WTC11 (cell line): ENCODE measurements at regions not wholly inside any gene's neighbourhood (a gene's known extent, or its start where the extent isn't known, plus 50 kb on each side); places are given as distances from the start of the nearest gene placed in this dataset.

Experiments used
- ATAC-seq: fragments of 200-7000 bp; cut with Tn5 transposase; 2 replicates; pipeline ENCODE4 v1.10.0; 2021; ENCODE audit warnings: mild to moderate bottlenecking, moderate library complexity
- CTCF ChIA-PET: fragments of 300-600 bp; sonication (Branson Sonifier 250); formaldehyde crosslinking; loops from one replicate; lab custom pipeline; 2021; ENCODE audit warnings: antibody characterized with exemption; lab: Charles Lee
- POLR2A ChIA-PET: fragments of 350-600 bp; sonication (Branson Sonifier 250); formaldehyde crosslinking; loops from one replicate; lab custom pipeline; 2021; ENCODE audit warnings: antibody characterized with exemption; lab: Charles Lee
- DNase-seq: peaks from one replicate; pipeline ENCODE4 v3.0.0; 2021; ENCODE audit warnings: low spot score
- H3K27ac Mint-ChIP-seq: 2 replicates; pipeline ENCODE4 v1.8.0; 2021; ENCODE audit warnings: mixed read lengths
- H3K27me3 Mint-ChIP-seq: 2 replicates; pipeline ENCODE4 v1.8.0; 2021; ENCODE audit warnings: low read depth, mild to moderate bottlenecking, moderate library complexity, mixed read lengths
- H3K36me3 Mint-ChIP-seq: 2 replicates; pipeline ENCODE4 v1.8.0; 2021; ENCODE audit warnings: mixed read lengths
- H3K4me1 Mint-ChIP-seq: 2 replicates; pipeline ENCODE4 v1.8.0; 2022; ENCODE audit warnings: mixed read lengths
- H3K4me3 Mint-ChIP-seq: 2 replicates; pipeline ENCODE4 v1.8.0; 2021; ENCODE audit warnings: mild to moderate bottlenecking, moderate library complexity, mixed read lengths
- H3K9me3 Mint-ChIP-seq: 2 replicates; pipeline ENCODE4 v1.8.0; 2021; ENCODE audit warnings: mixed read lengths
- ATF1 ChIP-seq: sonication (generic); formaldehyde crosslinking; IDR thresholded peaks from 2 replicates; pipeline ENCODE4 v1.8.1; 2023; ENCODE audit warnings: mild to moderate bottlenecking, moderate library complexity, missing genetic modification reagents
- CBFB ChIP-seq: sonication (generic); formaldehyde crosslinking; IDR thresholded peaks from 2 replicates; pipeline ENCODE4 v1.8.1; 2022; ENCODE audit warnings: mild to moderate bottlenecking, low read depth, missing genetic modification reagents
- ELF4 ChIP-seq: sonication (generic); formaldehyde crosslinking; IDR thresholded peaks from 2 replicates; pipeline ENCODE4 v1.8.1; 2022; ENCODE audit warnings: low read depth, mild to moderate bottlenecking, moderate library complexity, missing genetic modification reagents
- JAZF1 ChIP-seq: fragments of 250-450 bp; sonication (Bioruptor Pico); IDR thresholded peaks from 2 replicates; pipeline ENCODE4 v1.9.0; 2021; ENCODE audit warnings: moderate library complexity, mild to moderate bottlenecking, inconsistent platforms
- NFE2L1 ChIP-seq: sonication (generic); formaldehyde crosslinking; IDR thresholded peaks from 2 replicates; pipeline ENCODE4 v1.8.1; 2023; ENCODE audit warnings: missing genetic modification reagents
- PRRX2 ChIP-seq: fragments of 250-450 bp; sonication (Bioruptor Pico); IDR thresholded peaks from 2 replicates; pipeline ENCODE4 v1.8.0; 2021; ENCODE audit warnings: mild to moderate bottlenecking
- RORB ChIP-seq: fragments of 250-450 bp; sonication (Bioruptor Pico); IDR thresholded peaks from 2 replicates; pipeline ENCODE4 v1.9.0; 2021; ENCODE audit warnings: mild to moderate bottlenecking
- SMAD3 ChIP-seq: sonication (generic); formaldehyde crosslinking; IDR thresholded peaks from 2 replicates; pipeline ENCODE4 v1.8.0; 2022; ENCODE audit warnings: missing genetic modification reagents, mild to moderate bottlenecking, borderline replicate concordance
- ZNF396 ChIP-seq: fragments of 250-450 bp; sonication (Bioruptor Pico); IDR thresholded peaks from 2 replicates; pipeline ENCODE4 v1.8.0; 2021; ENCODE audit warnings: mild to moderate bottlenecking, moderate library complexity, borderline replicate concordance
- ZNF423 ChIP-seq: fragments of 250-450 bp; sonication (Bioruptor Pico); IDR thresholded peaks from 2 replicates; pipeline ENCODE4 v2.1.2; 2022; ENCODE audit warnings: mild to moderate bottlenecking, moderate library complexity
- TF ChIP-seq, protein P1 (sequence below): sonication (generic); formaldehyde crosslinking; IDR thresholded peaks from 2 replicates; pipeline ENCODE4 v1.8.0; 2023; ENCODE audit warnings: missing genetic modification reagents, mild to moderate bottlenecking, borderline replicate concordance
- TF ChIP-seq, protein P2 (sequence below): sonication (generic); formaldehyde crosslinking; conservative IDR thresholded peaks from 2 replicates; pipeline ENCODE4 v1.8.1; 2023; ENCODE audit warnings: mild to moderate bottlenecking, low read depth, missing genetic modification reagents, moderate library complexity
- TF ChIP-seq, protein P3 (sequence below): sonication (generic); formaldehyde crosslinking; IDR thresholded peaks from 2 replicates; pipeline ENCODE4 v1.8.1; 2022; ENCODE audit warnings: low read depth, missing genetic modification reagents, borderline replicate concordance
- TF ChIP-seq, protein P4 (sequence below): sonication (generic); formaldehyde crosslinking; IDR thresholded peaks from 2 replicates; pipeline ENCODE4 v1.8.1; 2022; ENCODE audit warnings: low read depth, mild to moderate bottlenecking, moderate library complexity, missing genetic modification reagents, borderline replicate concordance
- TF ChIP-seq, protein P5 (sequence below): sonication (generic); formaldehyde crosslinking; IDR thresholded peaks from 2 replicates; pipeline ENCODE4 v1.8.0; 2022; ENCODE audit warnings: mild to moderate bottlenecking, missing genetic modification reagents
- TF ChIP-seq, protein P6 (sequence below): fragments of 250-450 bp; sonication (Bioruptor Pico); IDR thresholded peaks from 2 replicates; pipeline ENCODE4 v1.8.0; 2021; ENCODE audit warnings: mild to moderate bottlenecking

DNA sequence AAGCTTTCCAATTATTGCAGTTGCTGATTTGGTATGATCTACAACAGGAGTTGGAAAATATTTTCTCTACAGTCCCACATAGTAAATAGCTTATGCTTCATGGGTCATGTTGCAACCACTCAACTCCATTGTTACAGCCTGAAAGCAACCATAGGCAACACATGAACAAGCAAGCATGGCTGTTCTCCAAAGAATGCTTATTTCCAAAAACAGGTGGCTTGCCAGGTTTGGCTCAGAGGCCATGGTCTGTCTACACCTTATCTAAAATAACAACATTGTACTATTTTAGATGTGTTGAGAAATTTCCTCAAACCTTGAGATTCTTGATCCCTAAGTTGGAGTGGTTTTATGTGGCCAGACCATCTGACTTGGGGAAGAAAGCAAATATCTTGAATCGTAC, 153.9 kb upstream of the MPPED2 start (continued):
- TF ChIP-seq, protein P1, sequence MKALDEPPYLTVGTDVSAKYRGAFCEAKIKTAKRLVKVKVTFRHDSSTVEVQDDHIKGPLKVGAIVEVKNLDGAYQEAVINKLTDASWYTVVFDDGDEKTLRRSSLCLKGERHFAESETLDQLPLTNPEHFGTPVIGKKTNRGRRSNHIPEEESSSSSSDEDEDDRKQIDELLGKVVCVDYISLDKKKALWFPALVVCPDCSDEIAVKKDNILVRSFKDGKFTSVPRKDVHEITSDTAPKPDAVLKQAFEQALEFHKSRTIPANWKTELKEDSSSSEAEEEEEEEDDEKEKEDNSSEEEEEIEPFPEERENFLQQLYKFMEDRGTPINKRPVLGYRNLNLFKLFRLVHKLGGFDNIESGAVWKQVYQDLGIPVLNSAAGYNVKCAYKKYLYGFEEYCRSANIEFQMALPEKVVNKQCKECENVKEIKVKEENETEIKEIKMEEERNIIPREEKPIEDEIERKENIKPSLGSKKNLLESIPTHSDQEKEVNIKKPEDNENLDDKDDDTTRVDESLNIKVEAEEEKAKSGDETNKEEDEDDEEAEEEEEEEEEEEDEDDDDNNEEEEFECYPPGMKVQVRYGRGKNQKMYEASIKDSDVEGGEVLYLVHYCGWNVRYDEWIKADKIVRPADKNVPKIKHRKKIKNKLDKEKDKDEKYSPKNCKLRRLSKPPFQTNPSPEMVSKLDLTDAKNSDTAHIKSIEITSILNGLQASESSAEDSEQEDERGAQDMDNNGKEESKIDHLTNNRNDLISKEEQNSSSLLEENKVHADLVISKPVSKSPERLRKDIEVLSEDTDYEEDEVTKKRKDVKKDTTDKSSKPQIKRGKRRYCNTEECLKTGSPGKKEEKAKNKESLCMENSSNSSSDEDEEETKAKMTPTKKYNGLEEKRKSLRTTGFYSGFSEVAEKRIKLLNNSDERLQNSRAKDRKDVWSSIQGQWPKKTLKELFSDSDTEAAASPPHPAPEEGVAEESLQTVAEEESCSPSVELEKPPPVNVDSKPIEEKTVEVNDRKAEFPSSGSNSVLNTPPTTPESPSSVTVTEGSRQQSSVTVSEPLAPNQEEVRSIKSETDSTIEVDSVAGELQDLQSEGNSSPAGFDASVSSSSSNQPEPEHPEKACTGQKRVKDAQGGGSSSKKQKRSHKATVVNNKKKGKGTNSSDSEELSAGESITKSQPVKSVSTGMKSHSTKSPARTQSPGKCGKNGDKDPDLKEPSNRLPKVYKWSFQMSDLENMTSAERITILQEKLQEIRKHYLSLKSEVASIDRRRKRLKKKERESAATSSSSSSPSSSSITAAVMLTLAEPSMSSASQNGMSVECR: no peak
- TF ChIP-seq SMAD3 (no peak), ZNF396 (CRISPR knock-in tag) (no peak)
- TF ChIP-seq, protein P2, sequence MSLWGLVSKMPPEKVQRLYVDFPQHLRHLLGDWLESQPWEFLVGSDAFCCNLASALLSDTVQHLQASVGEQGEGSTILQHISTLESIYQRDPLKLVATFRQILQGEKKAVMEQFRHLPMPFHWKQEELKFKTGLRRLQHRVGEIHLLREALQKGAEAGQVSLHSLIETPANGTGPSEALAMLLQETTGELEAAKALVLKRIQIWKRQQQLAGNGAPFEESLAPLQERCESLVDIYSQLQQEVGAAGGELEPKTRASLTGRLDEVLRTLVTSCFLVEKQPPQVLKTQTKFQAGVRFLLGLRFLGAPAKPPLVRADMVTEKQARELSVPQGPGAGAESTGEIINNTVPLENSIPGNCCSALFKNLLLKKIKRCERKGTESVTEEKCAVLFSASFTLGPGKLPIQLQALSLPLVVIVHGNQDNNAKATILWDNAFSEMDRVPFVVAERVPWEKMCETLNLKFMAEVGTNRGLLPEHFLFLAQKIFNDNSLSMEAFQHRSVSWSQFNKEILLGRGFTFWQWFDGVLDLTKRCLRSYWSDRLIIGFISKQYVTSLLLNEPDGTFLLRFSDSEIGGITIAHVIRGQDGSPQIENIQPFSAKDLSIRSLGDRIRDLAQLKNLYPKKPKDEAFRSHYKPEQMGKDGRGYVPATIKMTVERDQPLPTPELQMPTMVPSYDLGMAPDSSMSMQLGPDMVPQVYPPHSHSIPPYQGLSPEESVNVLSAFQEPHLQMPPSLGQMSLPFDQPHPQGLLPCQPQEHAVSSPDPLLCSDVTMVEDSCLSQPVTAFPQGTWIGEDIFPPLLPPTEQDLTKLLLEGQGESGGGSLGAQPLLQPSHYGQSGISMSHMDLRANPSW: no peak

DNA sequence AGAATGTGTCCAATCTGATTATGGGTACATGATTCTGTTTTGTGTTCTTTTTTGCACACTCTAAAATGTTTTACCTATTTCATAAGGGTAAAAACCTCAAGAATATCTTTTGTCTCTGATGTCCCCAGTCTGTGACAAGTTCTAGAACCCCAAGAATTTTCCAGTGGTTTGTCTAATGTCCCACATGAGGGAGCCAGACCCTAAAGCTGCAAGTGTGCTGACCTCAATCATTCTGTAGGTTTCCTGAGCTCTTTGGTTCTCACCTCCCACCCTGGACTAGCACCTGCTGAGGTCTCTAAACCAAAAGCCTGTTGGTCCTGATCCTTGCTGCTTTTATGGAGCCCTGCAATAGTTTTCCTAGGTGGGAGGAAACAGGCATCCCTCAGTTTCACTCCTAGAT, 149.8 kb upstream of the MPPED2 start:
- H3K27me3 Mint-ChIP-seq: no peaks in the 10 kb centered on the region
- H3K27ac Mint-ChIP-seq: no peak overlapping the region
- no peaks in the 10 kb centered on the region for H3K4me1 Mint-ChIP-seq
- ATAC-seq: peak; percentile 50; the same call in 1 of the 2 replicates
- POLR2A ChIA-PET: no interaction called here
- no peaks in the 10 kb centered on the region for H3K36me3 Mint-ChIP-seq
- H3K9me3 Mint-ChIP-seq: peaks cover 5% of the 10 kb centered on the region
- TF ChIP-seq ZNF423: no peak
- no peak for TF ChIP-seq ELF4 (CRISPR knock-in tag)
- no peak for TF ChIP-seq PRRX2 (CRISPR knock-in tag)
- TF ChIP-seq CBFB (CRISPR knock-in tag): no peak
- TF ChIP-seq, protein P3, sequence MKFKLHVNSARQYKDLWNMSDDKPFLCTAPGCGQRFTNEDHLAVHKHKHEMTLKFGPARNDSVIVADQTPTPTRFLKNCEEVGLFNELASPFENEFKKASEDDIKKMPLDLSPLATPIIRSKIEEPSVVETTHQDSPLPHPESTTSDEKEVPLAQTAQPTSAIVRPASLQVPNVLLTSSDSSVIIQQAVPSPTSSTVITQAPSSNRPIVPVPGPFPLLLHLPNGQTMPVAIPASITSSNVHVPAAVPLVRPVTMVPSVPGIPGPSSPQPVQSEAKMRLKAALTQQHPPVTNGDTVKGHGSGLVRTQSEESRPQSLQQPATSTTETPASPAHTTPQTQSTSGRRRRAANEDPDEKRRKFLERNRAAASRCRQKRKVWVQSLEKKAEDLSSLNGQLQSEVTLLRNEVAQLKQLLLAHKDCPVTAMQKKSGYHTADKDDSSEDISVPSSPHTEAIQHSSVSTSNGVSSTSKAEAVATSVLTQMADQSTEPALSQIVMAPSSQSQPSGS (CRISPR knock-in tag): no peak
- TF ChIP-seq ATF1 (CRISPR knock-in tag): no peak
- no peak for TF ChIP-seq JAZF1
- no peak for TF ChIP-seq NFE2L1 (CRISPR knock-in tag)
- TF ChIP-seq, protein P4, sequence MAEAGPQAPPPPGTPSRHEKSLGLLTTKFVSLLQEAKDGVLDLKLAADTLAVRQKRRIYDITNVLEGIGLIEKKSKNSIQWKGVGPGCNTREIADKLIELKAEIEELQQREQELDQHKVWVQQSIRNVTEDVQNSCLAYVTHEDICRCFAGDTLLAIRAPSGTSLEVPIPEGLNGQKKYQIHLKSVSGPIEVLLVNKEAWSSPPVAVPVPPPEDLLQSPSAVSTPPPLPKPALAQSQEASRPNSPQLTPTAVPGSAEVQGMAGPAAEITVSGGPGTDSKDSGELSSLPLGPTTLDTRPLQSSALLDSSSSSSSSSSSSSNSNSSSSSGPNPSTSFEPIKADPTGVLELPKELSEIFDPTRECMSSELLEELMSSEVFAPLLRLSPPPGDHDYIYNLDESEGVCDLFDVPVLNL (CRISPR knock-in tag): no peak
- TF ChIP-seq RORB (CRISPR knock-in tag): no peak
- TF ChIP-seq, protein P5, sequence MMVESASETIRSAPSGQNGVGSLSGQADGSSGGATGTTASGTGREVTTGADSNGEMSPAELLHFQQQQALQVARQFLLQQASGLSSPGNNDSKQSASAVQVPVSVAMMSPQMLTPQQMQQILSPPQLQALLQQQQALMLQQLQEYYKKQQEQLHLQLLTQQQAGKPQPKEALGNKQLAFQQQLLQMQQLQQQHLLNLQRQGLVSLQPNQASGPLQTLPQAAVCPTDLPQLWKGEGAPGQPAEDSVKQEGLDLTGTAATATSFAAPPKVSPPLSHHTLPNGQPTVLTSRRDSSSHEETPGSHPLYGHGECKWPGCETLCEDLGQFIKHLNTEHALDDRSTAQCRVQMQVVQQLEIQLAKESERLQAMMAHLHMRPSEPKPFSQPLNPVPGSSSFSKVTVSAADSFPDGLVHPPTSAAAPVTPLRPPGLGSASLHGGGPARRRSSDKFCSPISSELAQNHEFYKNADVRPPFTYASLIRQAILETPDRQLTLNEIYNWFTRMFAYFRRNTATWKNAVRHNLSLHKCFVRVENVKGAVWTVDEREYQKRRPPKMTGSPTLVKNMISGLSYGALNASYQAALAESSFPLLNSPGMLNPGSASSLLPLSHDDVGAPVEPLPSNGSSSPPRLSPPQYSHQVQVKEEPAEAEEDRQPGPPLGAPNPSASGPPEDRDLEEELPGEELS: no peak
- TF ChIP-seq, protein P6, sequence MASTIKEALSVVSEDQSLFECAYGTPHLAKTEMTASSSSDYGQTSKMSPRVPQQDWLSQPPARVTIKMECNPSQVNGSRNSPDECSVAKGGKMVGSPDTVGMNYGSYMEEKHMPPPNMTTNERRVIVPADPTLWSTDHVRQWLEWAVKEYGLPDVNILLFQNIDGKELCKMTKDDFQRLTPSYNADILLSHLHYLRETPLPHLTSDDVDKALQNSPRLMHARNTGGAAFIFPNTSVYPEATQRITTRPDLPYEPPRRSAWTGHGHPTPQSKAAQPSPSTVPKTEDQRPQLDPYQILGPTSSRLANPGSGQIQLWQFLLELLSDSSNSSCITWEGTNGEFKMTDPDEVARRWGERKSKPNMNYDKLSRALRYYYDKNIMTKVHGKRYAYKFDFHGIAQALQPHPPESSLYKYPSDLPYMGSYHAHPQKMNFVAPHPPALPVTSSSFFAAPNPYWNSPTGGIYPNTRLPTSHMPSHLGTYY: no peak
- CTCF ChIA-PET: interaction anchor here (0.7 to 1.0 kb wide), 9 partner anchors 38 to 608 kb away, joined by 3 to 24 read pairs (median 3); no protein-coding TSS in a partner anchor
- H3K4me3 Mint-ChIP-seq: no peak overlapping the region
- DNase-seq: no peak
